HG03469 (cell line): ENCODE measurements at regions not wholly inside any gene's neighbourhood (a gene's known extent, or its start where the extent isn't known, plus 50 kb on each side); places are given as distances from the start of the nearest gene placed in this dataset.
"Not testable (repeated sequence)": the region's sequence is repeated elsewhere in the genome, so short reads cannot be mapped to it uniquely, and the experiment has no call there.

ENCODE experiments used
- ATAC-seq: cut with Tn5 transposase; IDR thresholded peaks from one replicate; pipeline ENCODE4 v1.9.1; 2021; ENCODE audit warnings: mild to moderate bottlenecking, moderate library complexity, moderate number of reproducible peaks; ENCODE audit not compliant: unreplicated experiment

DNA sequence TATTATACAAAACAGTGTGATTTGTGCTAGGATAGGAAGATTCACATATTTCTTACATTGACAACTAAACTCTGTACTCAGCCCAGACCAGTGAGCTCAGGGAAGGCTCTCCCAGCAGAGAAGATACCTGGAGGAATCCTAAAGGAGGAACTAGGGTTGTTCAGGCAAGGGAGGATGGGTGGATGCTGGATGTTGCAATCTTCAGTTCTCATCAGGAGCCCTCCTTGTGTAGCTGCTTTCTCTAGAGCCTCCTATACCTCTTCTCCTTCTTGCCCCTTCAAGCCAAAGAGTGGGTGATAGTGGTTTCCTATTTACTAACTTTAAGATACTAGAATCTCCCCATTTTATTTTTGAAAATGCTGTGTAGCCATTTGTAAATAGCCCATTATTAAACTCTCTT, 117.3 kb downstream of the NKX6-1 start:
- no peak for ATAC-seq

DNA sequence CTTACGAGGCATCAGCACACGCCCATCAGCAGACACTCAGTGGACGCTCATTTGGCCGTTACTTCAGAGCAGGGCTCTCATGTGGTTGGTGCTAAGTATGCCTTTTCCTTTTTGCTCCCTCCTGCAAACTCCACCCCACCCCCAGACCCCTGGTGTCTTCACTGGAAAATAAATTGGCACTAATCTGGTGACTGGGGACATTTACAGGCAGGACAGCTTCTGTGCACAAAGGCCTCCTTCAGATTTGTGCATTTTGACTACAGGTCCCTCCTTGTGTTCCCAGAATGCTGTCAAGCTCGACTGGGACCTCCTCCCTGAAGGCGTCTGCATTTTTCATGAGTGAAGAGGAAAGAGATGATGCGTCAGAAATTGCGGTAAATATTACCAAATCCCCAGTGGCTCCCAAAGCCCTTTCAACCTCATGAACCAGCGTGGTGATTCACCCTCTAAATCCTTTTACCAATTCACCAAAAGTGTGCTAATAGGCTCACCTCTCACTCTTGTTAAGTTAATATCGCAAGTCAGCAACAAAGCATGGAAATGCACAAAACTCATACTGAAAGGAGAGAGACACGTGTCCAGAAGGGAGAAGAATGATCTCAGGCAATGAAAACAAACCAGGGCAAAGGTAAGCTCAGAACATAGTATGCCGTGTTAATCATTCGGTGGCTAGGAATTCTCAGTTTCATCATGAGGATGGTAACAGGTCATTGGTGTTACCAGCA, 119.0 kb downstream of the NKX6-1 start:
- no peak for ATAC-seq

DNA sequence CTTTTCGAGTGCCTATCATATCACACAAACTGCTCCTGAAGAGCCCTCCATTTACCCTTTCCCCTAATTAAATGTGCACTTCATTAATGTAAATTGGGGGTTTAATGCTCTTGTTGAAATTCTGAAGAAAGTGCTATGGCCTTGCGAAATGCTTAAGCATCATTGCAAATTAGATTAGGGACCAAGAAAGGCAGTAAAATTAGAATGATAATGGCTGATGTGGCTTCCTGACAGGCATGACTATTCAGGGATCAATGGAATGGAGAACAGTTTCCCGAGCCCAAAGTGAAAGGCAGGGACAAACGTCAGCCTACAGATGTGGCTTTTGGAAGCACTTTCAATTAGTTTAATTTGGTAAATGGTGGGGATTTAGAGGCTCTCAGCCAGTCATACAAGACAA, 120.1 kb downstream of the NKX6-1 start:
- no peak for ATAC-seq

DNA sequence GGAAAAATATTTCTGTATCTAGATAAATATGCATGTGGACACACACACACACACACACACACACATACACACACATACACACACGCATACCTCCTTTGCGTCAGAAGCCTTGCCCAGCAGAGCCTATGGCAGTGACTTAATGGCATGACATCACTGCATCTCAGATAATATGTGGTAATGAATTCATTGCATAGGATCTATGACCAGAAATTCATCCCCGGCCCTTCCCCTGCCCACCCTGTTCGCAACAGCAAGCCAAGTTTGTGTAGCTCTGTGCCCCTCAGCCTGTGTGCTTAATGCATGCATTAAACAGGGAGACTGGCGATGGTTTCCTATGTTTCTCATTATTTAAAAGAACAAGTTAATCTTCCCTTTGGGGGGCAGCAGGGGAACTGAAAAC, 120.7 kb downstream of the NKX6-1 start:
- ATAC-seq, result no peak

DNA sequence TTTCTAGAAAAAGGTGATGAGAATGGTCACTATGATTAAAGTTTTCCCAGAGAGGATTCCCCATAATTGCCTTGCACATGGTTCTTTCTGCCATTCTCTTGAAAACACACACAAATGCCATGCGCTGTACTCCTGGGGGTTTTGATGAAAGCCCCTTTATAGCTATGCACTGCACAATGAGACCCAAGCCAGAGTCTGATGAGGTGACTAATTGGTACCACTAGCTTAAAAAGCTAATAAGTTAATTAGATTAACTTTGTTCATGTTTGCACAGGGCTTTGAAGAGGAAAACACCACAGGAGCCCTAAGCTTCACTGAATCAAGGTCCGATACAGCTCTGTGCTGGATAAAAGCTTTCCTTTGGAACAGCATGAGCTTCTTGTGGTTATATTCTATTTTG, 132.2 kb downstream of the NKX6-1 start:
- ATAC-seq, result no peak

DNA sequence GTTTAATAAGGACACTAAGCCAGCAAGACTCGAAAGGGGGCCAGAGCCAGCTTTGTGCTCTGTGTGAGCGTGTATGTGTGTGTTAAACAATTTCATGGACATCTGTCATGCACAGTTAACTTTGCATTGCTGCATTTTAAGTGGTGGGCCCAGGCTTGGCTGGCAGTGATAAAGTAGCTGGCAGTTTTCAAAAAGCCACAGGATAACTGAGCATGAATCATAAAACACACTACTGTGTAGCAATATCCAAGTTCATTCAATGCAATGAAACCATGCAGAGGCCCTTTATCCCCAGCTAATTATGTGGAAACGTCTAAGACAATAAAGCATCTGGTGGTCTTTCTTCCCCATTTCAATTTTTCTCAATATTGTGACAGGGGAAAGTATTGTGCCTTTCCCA, 132.9 kb downstream of the NKX6-1 start:
- ATAC-seq, result no peak

DNA sequence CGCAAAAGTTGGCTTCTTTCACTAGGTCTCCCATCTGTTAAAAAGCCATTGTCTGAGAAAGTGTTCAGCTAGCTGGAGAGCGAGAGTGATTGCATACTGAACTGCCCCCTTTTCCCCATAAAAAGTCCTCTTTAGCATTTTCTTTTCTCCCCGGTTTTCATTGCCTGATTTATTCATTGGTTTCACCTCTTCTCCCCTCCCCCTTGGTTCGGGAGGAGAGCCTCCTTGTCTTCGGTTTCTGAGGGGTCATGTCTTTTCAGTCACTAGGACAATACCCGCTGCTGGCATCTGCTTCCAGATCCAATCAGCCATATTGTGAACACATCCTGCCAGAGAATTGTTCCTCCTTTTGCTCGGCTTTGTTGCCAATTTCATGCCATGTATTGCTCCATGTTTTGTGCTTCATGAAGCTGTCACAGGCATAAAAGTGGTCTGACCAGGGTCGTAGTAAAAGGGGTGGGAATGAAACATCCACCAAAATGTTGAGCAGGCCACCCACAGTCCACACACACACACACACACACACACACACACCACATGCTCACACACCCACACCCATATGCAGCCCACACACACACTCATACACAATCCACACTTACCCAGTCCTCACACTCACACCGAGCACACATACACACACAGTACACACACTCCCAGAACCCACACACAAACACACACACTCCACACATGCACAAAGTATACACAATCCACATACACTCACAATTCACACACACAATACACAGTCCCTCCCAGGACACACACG, 136.0 kb downstream of the NKX6-1 start:
- ATAC-seq, result no peak

DNA sequence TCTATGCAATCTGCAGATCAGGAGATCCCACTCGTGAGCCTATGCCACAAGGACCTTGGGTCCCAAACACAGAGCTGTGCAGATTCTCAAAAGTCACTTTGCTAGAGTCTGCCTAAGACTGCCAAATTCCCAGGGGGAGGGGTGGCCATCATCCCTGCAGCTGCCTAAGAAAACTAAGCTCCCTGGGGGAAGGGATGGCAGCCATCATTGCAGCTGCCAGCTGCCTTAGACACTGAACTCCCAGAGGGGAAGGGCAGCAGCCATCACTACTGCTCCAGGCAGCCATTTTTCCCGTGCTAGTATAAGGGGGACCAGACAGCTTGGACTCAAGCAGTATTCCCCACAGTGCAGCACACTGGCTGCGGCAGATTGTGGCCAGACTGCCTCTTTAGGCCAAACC, 156.9 kb downstream of the NKX6-1 start:
- ATAC-seq, result no peak

DNA sequence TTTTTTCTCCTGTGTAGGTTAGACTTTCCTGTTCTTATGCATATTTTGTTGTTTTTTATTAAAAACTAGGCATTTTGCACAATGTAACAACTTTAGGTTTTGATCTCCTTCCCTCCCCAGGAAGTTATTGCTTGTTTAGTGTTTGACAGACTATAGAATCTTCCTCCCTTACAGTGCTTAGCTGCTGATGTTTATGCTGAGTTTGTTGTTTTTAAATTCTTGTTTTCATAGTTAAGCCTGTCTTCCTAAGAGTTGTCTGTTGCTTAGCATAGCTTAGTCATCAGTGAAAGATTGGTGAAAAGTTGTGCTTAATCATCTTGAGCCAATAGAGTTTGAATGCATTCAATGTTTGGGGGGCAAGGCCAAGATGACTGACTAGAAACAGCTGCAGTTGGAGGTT, 157.5 kb downstream of the NKX6-1 start:
- no peak for ATAC-seq

DNA sequence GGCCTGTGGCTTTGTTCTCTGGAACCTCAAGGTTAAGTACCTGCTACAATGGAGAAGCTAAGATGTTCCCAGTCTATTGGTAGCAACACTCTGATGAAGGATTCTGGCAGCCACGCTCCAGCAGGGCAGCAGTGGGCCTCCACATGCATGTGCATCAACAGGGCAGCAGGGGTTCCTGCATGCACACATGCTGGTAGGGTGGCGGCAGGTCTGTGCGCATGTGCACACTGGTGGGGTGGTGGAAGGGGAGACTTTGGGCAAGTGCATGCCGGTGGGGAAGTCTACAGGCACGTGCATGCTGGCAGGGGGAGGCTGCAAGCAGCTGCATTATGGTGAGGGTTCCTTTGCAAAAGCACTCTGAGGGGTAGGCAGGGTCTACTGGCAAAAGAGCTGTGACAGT, 160.7 kb downstream of the NKX6-1 start:
- no peak for ATAC-seq

DNA sequence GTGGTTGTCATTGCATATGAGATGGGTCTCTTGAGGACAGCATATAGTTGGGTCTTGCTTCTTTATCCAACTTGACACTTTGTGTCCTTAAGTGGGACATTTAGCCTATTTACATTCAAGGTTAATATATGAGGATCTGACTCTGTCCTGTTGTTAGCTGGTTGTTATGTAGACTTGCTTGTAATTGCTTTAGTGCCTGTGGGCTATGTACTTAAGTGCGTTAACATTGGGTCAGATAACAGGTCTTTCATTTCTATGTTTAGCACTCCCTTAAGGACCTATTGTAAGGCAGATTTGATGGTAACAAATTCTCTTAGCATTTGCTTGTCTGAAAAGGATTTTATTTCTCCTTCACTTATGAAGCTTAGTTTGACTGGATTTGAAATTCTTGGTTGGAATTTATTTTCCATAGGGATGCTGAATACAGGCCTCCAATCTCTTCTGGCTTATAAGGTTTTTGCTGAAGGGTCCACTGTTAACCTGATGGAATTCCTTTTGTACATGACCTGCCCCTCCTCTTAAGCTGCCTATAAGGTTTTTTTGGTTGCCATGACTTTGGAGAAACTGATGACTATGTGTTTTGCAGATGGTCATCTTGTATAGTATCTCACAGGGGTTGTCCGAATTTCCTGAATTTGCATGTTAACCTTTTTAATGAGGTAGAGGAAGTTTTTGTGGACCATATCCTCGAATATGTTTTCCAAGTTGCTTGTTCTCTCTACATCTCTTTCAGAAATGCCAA, 162.0 kb downstream of the NKX6-1 start:
- no peak for ATAC-seq

DNA sequence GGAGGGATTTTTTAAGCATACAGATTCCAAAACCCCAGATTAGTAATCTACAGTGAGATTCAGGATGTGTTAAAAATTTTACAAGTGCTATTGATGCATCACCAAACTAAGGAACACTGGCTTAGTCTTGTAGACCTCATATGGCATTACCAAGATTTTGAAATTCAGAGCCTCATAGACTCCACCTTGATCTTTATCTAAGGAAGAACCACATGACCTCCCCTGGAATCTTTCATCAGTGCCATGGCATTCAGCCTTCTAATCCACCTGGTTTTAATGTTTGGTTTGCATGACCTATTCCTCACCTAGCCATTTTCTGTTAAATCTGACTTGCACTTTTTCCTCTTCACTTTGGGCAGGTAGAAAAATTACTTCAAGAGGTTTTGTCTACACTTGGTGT, 171.6 kb downstream of the NKX6-1 start:
- ATAC-seq, result no peak

DNA sequence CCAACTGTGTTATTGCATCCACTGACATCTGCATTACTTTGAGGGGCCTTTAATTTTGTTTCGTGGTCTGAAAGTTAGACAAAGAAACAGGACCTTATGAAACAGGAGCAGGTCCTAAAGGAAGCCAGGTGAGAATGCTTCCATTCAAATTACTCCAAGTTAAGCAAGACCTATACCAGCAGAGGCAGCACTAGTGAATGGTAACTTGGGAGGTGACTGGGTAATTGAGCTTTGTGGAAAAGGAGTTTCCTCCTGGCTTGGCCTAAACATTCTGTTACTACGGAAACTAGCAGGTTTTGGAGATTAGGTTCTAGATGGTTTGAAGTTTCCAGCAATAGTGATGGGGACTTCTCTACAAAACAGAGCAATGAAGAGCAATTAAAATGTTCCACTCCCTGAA, 173.5 kb downstream of the NKX6-1 start:
- ATAC-seq, result no peak

DNA sequence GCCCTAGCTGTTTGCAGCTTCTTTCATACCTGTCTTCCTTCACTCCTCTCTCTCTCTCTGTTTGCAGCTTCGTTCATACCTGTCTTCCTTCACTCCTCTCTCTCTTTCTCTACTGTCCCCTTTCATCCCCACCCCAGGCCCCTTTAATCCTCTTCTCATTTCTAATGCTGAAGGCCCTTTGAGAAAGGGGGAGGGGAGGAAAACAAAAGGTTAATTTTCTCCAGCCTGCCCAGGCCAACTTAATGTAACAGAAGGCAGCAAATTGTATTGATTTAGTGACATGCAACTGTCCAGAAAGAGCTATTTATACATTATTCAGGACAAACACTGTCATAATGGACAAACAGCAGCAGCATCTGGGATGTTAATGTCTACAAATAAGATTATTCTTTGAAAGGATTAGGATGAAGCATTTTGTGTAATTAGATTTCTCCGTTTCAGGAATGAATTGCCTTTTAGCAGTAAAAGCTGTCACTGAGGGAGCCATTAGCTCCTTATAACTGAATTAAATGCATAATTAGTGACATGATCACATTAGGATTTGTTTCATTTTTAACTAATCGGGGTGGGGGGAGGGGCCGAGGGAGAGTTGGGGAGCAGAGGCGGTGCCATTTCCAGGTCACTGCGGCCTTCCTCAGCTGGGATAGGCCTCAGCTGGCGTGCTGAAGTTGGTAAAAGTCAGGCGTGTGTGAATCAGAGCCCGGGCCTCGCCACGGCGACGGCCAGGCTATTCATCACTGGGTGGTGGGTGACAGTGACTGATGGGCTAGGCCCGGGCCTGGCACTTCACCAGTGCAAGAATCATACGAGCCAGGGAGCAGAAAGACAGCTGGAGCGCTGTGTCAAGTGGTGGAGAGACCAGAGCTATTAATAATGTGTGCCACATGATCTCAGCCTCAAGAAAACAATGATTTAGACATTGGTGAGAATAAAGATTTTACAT, 174.5 kb downstream of the NKX6-1 start:
- ATAC-seq, result no peak

DNA sequence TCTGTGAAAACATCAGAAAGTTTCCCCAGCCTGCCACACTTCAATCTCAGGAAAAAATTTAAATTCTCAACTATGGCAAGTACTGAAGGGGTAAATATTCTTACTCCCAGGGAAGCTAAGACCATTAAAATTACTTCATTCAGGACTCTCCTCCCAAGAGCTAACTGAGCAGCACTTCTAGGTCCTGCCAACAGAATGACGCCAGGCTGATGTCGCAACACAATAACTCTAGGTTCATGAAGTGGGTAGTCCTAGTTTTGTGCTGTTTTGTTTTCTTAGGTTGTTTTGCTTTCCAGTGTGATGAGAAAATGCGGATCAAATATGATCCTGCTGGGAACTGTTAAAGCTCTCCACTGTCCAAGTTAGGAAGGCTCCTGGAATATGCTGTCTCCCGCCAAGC, 180.0 kb downstream of the NKX6-1 start:
- no peak for ATAC-seq

DNA sequence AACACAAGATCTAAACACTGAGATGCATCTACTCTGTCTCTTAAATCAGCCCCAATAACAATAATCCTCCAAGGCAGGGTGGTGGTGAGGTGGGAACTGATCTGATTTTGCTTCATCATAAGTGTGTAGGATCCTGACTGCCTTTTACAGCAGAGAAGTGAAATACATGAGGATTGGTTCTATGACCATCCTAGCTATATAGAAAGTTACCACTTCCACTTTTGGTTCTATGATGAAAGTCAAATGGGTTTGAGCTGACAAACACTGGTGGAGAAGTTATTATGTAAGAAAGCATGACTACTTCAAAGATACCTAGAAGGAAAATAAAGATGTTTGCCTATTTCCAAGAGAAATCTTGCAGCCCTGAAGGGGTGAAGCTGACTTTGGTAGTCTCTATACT, 181.6 kb downstream of the NKX6-1 start:
- no peak for ATAC-seq

DNA sequence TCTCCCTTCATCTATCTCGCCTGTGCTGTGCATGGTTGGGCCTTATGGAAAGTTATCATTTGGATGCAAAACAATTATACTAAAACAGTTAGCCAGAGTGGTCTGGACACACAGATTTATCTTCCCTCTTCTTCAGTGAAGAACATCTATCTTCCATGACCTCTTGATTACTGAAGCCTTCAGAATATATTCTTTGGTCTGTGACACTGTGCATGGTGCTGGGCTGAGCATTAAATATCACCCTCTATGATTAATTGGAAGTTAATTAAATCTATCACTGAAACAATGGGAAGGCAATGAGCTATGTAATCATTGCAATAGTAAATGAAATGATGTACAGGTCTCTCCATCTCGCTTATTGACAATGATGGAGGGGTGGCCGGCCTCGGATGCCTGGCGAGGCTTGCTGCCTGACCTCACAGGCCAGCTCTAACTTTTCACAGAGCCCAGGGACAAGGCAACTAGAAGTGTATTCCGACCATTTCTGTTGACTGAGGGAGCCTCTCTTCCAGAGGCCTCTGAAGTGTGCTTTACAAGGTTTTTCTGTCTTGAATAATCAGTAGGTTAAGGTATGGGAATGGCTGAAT, 186.6 kb downstream of the NKX6-1 start:
- ATAC-seq, result no peak

DNA sequence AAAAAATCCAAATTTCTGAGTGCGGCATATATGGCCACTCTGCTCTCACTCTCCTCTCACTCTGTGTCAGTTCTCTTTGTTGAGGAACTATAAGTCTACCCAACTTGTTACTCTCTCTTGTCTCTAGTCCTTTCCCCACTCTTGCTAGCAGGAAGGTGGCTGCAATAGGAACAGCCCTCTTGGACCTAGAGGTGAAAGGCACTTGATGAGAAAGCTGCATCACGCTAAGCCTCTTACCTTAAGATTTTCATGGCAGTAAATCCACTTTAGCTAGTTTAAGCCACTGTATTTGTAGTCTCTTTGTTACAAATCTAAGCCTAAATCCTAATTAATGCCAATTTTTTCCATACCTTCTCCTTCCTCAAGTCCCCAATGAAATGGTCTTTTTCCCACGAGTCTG, 189.9 kb downstream of the NKX6-1 start:
- no peak for ATAC-seq

DNA sequence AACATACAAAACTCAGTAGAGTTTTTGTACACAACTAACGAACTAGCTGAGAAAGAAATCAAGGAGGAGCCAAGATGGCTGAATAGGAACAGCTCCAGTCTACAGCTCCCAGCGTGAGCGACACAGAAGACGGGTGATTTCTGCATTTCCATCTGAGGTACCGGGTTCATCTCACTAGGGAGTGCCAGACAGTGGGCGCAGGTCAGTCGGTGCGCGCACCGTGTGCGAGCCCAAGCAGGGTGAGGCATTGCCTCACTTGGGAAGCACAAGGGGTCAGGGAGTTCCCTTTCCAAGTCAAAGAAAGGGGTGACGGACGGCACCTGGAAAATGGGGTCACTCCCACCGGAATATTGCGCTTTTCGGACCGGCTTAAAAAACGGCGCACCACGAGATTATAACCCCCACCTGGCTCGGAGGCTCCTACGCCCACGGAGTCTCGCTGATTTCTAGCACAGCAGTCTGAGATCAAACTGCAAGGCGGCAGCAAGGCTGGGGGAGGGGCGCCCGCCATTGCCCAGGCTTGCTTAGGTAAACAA, 200.3 kb downstream of the NKX6-1 start:
- ATAC-seq, result not testable (repeated sequence)

DNA sequence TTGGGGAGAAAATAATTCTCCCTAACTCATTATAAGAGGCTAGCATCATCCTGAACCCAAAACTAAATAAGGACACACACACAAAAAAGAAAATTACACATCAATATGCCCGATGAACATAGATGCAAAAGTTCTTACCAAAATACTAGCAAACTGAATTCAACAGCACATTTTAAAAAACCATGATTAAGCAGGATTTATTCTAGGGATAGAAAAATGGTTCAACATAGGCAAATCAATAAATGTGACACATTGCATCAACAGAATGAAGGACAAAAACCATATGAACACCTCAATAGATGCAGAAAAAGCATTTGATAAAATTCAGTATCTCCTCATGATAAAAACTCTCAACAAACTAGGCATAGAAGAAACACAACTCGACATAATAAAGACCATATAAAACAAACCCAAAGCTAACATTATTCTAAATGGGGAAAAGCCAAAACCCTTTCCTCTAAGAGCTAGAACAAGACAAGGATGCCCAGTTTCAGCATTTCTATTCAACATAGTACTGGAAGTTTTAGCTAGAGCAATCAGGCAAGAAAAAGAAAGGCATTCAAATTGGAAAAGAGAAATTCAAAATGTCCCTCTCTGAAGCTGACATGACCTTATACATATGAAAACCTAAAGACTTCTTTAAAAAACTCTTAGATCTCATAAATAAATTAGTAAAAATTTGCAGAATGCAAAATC, 200.9 kb downstream of the NKX6-1 start:
- no peak for ATAC-seq
